Activated T-cell treated with anti-CD3 and anti-CD28 coated beads, Interleukin-2, amount 50 U/mL, for 48 hours (primary cell): ENCODE measurements at regions not wholly inside any gene's neighbourhood (a gene's known extent, or its start where the extent isn't known, plus 50 kb on each side); places are given as distances from the start of the nearest gene placed in this dataset.
"Not testable (repeated sequence)": the region's sequence is repeated elsewhere in the genome, so short reads cannot be mapped to it uniquely, and the experiment has no call there.

Experiments used
- DNase-seq, 2 experiments: peaks; one replicate each; pipeline ENCODE4 v3.0.0-alpha.2; 2020

DNA sequence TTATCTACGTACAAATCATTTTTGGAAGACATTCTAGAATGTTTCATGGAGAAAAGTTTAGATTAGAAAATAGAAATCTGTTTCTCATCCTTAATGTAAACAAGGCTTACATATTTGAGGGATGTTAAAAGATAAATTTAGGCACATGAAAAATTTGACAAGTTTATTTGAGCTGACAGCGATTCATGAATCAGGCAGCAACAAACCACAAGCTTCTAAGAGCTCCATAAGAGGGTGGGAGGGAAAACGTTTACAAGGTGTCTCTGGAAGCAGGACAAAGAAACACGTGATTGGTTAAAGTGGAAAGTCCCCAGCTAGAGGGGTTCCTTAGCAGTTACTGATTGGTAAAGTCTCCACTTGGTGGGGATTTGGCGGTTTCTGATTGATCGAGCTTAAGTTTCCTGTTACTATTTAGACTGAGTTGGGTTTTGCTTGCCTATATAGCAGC is 228.9 kb upstream of the PITRM1 start:
- no peak for DNase-seq

DNA sequence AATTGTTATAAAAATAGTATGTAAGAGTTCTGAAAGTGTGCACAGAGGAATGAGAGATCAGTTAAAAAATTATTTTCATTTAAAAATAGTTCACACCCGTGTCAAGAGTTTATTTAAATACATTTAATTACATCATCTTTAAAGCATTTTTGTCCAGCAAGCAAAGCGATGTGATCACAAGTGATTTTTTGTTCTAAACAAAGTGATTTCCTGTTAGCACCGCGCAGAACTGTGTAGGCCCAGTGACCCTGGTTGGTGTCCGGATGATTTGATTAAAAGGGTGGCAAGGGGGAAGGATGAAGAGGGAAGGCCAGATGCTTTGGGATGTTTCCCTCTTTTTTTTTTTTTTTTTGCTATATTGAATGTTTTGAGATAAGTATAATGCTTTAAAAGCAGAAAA is 227.8 kb upstream of the PITRM1 start:
- DNase-seq, result no peak

DNA sequence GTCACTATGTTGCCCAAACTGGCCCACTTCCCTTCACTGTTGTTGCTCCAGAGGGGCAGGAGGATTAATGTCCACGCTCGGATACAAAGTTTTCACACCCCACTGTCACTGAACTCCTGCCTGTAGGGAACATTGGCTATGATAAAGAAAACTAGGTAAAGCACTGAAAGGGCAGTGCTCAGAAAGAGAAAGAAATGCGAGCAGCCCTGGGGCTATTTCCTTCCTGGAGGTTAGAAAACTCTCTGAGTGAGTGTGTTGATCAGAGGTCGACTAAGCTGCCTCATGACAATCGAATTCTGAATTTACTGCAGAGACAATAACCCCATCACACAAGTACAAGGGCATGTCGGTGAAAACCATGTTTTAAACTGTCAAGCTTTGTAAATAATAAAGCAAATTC is 227.2 kb upstream of the PITRM1 start:
- no peak for DNase-seq

DNA sequence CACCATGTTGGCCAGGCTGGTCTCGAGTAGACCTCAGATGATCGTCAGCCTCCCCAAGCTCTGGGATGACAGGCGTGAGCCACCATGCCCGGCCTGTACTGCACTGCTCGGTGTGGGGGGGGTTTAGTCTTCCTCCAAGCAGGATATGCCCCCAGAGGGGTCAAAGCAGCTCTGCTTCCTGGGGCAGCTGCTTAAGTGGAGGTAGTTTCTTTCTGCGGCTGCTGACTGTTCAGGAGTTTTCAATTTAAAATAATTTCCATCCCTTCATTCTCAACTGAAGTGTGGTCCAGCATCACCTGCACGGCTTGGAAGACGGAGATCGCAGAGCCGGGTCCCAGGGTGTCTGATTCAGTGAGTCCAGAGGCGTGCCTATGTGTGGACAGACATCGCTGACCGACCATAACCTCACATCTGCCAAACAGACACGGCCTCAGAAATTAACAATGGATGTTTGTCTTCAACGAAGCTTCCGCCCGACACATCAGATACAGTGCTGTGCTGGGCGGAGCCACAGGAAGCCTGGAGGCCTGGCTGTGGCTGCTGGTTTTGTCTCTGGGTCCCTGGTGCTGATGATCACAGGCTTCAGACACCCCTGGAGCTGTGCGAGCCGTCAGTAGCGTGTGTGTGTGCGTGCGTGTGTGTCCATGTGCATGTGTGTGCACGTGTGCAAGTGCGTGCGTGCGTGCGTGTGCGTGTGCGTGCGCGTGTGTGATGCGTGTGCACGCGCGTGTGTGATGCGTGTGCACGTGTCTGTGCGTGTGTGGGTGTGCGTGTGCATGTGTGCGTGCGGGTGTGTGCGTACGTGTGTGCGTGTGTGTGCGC is 226.5 kb upstream of the PITRM1 start:
- no peak for DNase-seq

DNA sequence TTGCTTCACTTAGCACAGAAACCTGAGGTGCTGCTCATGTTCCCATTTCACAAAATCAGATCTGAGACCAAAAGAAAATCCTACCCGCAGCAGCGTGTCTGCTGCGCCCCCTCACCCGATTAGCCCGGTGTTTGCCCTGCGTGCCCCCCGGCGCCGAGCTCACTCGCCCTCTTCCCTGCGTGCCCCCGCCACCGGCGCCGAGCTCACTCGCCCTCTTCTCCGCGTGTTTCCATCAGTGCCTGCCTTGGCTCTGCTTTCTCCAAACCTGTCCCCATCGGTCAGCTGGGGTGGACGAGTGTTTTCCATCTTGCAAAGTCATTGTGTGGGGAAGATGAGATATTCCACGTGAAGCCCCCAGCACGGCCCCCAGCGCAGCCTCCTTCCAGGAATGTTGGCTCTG is 225.3 kb upstream of the PITRM1 start:
- no peak for DNase-seq

DNA sequence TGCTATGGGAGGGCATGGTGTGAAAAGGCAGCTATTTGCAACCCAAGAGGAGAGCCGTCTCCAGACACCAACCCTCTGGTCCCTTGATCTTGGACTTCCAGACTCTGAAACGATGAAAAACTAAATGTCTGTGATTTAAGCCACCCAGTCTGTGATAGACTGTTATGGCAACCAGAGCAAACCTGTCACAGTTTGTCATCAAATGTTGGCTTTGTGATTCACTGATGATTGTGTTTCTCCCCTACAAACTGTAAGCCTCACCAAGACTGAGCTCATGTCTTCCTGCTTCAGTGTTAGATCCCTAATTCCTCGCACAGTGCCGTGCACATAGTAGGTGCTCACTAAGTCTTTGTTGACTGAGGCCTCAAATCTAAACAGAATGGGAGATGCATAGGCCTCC is 224.6 kb upstream of the PITRM1 start:
- DNase-seq, result no peak

DNA sequence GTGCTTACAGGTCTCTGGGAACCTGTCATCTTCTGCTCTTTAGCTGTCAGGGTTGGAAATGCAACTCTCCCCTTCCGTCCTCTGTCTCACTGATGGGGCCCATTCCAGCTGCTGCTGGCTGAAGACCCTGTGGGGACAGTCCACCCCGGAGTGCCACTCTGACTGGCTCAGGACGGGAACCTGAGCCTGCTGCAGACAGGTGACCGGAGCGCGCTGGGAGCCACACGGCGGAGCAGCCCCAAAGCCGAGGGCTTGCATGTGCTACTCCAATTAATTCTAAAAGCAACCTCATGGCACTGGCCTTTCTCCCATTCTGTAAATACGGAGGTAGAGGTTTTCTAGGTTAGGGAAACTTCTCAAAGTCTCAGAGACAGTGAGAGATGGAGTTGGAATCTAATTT is 223.5 kb upstream of the PITRM1 start:
- no peak for DNase-seq

DNA sequence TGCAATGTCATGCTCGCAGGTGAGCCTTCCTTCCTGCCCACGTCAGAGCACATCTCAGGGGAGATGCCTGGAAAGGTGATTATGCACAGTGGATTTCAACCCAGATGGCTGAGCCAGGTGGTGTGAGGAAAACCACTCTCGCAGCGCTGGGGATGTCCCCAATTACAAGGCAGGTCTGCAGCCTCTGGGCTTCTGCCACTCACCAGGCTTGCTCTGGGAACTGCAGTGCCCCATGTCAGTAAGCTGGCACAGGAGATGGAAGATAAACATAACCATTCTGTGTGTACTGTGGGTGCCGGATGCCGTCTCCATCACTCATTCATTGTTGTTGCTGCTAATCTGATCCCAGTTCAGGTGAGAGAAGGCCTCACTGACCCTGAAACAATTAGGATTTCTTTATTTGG is 222.9 kb upstream of the PITRM1 start:
- no peak for DNase-seq

DNA sequence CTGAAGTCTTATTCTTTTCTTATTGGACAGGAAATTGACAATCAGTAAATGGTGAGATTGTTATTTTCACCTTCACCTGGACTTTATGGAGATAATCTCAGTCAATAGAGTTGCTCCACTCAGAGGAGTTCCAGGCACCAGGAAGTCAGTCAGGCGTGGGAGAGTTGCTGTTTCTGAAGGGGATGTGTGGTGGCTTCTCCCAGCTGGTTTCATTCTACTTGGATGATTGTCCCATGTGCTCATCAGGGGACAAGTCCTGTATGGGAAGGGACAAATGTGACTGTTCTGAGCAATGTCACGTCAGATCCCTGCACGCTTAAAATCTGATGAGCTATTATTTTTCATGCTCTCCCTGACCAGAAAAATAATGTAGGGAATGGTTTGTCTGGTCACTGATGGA is 222.5 kb upstream of the PITRM1 start:
- DNase-seq, result no peak

DNA sequence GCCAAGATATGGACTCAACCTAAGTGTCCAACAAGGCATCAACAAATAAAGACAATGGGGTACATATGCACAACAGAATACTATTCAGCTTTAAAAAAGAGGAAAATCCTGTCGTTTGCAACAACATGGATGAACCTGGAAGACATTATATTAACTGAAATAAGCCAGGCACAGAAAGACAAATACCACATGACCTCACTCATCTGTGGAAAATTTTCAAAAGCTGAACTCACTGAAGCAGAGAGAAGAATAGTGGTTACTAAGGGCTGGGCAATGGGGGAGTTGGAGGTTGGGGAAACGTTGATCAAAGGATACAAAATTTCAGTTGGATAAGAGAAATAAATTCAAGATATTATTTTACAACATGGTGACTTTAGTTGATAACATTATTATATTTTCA is 221.4 kb upstream of the PITRM1 start:
- no peak for DNase-seq

DNA sequence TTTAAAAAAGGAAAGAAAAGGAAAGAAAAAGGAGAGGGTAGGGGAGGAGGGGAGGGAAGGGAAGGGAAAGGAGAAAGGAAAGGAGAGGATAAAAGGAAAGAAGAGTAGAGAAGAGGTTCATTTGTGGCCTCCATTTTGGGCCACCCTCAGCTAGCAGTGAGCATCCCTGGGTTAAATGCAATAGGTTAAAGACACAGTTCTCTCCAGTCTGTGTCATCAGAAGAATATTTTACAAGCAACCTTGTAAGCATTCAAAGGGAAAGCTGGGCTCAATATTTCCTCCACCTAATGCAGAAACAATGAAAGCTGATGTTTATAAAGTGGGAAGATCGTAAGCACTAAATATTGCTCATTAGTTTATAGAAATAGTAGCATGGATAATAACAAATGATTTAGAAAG is 219.1 kb upstream of the PITRM1 start:
- no peak for DNase-seq

DNA sequence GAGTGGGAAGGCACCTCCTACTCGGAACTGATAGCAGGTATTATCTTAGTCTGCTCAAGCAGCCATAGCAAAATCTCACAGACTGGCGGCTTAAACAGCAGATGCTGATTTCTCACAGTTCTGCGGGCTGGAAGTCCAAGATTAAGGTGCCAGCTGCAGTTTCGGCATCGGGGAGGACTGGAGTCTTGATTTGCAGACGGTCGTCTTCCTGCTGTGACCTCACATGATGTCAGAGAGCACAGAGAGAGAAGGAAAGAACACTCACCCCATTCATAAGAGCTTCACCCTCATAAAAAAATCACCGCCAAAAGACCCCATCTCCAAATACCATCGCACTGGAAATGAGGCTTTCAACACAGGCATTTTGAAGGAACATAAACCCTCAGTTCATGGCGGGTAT is 216.5 kb upstream of the PITRM1 start:
- DNase-seq, result no peak

DNA sequence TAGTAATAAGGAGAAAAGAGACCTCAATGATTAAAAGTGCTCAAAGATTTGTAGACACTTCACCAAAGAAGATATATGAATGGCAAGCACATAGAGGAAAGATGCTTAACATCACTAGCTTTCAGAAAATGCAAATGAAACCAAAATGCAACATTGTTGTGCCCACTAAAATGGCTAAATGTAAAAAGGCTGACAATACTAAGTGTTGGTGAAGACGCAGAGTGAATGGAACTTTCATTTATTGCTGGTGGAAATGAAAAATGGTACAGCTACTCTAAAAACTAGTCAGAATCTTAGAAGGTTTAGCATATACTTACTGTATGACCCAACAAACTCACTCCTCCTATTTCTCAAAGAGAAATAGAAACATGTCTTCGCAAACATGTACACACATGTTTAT is 212.9 kb upstream of the PITRM1 start:
- no peak for DNase-seq

DNA sequence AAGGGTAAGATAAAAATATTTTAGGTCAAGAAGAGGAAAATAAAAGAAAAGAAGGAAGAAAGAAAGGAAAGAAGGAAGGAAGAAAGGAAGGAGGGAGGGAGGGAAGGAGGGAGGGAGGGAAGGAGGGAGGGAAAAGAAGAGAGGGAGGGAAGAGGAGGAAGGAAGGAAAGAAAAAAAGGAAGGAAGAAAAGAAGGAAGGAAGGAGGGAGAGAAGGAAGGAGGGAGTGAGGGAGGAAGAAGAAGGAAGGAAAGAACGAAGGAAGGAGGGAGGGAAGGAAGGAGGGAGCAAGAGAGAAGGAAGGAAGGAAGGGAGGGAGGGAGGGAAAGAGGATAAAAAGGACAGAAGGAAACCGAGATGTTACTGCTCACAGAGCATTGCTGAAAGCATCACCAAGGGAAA is 209.5 kb upstream of the PITRM1 start:
- no peak for DNase-seq

DNA sequence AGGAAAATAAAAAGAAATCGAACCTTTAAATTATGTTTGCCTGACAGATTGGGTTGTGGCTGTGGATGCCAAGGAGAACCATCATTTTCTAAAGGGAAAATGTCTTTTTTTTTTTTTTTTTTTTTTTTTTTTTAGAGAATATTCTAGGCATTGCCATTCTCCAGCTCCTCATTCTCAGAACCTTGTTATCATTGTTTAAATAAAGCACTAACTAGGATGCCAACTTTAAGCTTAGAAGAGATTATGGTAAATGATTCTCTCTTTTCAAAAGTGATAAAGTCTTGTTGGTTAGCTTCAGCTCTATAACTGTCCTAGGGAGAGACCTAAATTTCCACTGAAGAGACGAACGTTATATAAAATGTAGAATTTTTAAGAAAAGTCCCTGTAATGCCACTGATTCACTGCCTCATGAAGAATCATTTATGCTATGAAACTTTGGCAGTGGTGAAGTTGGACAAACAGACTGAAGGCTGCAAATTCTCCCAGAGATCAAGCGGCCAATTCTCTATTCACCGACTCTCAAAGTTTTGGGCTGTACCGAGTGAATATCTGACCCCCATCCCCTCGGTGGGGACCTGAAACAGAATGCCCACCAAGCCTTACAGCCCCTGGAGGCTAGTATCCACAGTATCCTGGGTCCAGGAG is 207.9 kb upstream of the PITRM1 start:
- DNase-seq, result no peak

DNA sequence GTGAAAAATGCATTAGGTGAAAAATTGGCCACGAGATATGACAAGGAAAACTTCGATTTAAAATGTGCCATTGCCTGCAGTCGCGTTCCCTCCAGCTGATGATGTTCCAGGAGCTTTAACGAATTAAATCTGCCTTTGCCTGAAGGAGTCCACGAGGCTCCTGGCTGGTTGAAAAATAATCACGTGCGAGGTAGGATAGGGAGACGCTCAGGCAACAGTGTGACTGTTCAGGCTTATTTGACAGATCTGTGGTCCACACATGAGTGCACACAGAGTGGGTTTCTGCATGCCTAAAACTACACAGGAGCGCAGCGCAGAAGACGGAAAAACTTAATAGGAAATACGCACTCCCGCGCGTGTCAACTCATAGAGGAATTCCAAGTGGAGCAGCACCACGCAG is 204.0 kb upstream of the PITRM1 start:
- DNase-seq, result no peak

DNA sequence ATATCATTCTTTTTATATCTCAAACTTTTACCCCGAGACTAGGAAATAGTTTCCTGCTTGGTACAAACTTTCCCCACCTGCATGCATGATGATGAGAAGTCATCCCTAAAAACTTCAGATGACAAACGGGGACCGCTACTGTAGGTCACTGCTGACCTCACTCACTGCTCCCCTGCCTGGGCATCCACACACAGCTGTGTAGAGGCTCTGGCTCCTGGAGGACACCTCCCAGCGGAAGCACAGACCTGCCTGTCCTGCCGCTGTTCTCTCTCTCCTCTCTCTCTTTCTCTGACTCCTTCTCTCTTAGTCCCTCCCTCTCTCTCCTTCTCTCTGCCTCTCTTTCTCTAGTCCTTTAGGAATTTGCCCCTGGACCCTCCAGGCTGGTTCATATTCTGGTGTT is 202.9 kb upstream of the PITRM1 start:
- no peak for DNase-seq

DNA sequence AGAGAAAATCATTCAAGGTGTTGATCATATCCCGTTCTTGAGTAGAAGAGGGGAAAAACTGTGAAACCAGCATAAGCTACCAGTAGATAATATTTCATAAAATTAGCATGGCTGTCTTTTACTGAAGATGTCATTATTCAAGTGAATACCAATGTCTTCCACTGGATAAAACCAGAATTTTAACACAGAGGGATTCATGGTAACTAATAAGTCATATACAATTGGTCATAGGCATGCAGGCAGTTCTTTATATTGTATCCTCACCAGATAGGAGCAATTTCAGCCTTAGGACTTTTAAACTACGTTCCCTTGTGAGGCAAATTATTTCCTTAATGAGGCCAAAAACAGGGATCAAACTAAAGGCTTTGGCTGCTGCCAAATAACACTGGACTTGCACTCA is 202.3 kb upstream of the PITRM1 start:
- no peak for DNase-seq

DNA sequence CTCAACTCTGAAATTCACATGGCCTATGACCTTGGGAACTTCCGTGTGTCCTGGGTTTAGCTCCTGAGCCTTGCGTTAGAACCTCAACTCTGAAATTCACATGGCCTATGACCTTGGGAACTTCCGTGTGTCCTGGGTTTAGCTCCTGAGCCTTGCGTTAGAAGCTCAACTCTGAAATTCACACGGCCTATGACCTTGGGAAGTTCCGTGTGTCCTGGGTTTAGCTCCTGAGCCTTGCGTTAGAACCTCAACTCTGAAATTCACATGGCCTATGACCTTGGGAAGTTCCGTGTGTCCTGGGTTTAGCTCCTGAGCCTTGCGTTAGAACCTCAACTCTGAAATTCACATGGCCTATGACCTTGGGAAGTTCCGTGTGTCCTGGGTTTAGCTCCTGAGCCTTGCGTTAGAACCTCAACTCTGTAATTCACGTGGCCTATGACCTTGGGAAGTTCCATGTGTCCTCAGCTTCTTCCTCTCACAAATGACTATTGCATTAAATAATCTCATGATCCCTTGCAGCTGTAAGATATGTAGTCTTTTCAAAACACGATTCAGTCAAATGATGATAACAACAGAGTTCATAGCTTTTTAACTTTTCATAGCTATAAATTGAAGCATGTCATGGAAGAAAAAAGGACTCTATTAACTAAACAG is 200.9 kb upstream of the PITRM1 start:
- DNase-seq, result not testable (repeated sequence)

DNA sequence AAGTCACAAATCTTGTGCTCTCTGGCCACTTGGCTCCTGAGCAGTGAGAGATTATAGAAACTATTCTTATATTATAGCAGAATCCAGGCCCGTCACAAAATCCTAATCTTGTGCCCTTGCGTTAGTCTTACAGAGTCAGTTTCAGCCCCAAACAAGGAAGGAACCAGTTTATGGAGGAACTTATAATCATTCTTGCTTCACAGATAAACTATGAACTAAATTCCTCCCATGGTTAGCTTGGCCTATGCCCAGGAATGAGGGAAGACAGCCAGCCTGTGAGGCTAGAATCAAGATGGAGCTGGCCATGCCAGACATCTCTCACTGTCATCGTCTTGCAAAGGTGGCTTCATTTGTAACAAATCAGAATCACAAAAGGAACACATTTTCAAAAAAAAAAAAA is 199.7 kb upstream of the PITRM1 start:
- DNase-seq, result no peak

DNA sequence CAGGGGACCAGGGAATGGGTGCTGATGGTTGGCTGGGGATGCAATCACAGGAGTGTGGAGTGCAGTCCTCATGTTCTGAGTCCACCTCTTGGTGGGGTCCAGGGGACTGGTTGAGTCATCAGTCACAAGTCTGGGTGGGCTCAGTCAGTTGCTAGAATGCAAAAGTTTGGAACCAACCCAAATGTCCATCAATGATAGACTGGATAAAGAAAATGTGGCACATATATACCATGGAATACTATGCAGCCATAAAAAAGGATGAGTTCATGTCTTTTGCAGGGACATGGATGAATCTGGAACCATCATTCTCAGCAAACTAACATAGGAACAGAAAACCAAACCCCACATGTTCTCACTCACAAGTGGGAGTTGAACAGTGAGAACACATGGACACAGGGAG is 199.0 kb upstream of the PITRM1 start:
- not testable (repeated sequence) for DNase-seq

DNA sequence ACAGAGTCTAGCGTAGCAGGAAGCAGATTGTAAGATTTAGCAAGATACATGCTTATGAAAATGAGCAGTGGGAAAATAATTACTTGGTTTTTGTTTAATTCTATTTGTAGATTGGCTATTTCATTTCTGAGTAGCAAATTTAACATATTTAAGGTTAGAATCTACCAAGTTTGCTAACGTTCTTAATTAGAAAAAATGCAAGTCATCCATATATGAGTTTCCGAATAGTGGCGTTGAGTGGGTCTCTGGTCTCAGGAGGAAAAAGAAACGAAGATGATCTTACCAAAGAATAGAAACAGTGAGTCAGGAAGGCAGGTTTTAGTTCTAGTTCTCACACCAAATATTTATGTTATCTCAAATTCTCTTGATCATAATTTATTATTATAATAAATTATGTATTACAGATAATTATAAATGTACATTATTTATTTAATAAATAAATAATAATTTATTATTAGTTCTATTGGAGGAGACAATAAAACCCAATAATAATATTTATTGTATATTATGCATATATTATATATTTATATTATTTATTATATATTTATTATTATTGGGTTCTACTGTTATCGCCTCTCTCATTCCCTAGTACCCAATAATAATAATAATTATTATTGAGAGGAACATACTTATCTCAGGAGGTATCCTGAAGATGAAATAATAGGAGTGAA is 194.3 kb upstream of the PITRM1 start:
- DNase-seq, result no peak

DNA sequence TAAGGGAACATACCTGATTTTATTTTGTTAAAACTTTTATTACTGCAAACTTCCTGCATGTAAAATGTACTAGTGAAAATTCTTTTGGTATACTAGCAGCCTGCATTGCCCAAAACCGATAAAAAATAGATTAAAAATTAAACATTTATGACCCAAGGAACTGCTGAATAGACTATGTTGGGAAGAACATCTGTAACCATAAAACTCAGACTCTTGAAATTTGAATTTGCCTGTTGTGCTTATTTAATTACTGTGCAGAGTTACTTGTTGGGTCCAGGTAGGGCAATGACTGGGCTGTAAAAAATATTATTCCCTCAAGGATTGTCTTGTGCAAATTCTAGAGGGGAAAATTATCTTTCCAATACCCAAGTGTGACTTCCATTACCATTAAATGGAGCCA is 193.5 kb upstream of the PITRM1 start:
- no peak for DNase-seq

DNA sequence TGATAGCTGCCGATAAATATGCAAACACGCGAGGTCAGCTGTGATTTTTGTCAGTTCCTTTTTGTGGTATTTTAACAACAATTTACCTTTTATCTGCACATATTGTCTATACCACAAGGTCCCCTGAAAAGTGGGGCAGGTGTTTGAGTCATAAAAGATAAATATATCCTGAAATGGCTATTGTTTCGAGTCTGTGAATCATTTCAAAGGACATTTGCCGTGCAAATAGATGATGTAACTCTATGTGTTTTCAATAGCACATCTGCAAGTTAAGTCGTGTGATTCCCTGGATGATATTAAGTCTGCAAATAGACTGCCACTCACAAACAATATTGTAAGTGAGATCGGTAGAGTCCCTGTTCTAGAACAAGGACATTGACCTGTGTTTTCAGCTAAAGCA is 193.0 kb upstream of the PITRM1 start:
- DNase-seq, result no peak
